ENCODE measurements at regions not wholly inside any gene's neighbourhood (a gene's known extent, or its start where the extent isn't known, plus 50 kb on each side); places are given as distances from the start of the nearest gene placed in this dataset.

GRCh38 chr2:35462226-35462998 is 893.2 kb upstream of the CRIM1 start:
- TF ChIP-seq, protein P1, sequence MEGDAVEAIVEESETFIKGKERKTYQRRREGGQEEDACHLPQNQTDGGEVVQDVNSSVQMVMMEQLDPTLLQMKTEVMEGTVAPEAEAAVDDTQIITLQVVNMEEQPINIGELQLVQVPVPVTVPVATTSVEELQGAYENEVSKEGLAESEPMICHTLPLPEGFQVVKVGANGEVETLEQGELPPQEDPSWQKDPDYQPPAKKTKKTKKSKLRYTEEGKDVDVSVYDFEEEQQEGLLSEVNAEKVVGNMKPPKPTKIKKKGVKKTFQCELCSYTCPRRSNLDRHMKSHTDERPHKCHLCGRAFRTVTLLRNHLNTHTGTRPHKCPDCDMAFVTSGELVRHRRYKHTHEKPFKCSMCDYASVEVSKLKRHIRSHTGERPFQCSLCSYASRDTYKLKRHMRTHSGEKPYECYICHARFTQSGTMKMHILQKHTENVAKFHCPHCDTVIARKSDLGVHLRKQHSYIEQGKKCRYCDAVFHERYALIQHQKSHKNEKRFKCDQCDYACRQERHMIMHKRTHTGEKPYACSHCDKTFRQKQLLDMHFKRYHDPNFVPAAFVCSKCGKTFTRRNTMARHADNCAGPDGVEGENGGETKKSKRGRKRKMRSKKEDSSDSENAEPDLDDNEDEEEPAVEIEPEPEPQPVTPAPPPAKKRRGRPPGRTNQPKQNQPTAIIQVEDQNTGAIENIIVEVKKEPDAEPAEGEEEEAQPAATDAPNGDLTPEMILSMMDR (conservative IDR thresholded peaks at IDR 0.05; ENCODE audit: low read depth, low read length) = no peak
- TF ChIP-seq EZH2 (IDR thresholded peaks at IDR 0.05; ENCODE audit: borderline replicate concordance, low read depth, low read length, poor library complexity, severe bottlenecking) = no peak
